GM19238 (cell line): ENCODE measurements at regions not wholly inside any gene's neighbourhood (a gene's known extent, or its start where the extent isn't known, plus 50 kb on each side); places are given as distances from the start of the nearest gene placed in this dataset.
"Not testable (repeated sequence)": the region's sequence is repeated elsewhere in the genome, so short reads cannot be mapped to it uniquely, and the experiment has no call there.

Experiments
- DNase-seq: peaks from one replicate; pipeline ENCODE4 v3.0.0; 2011; ENCODE audit warnings: low spot score; ENCODE audit not compliant: insufficient read length

- DNase-seq = no peak
Measured at GRCh38 chr1:185439727-185440415, 122.8 kb upstream of the IVNS1ABP start.

- no peak for DNase-seq
Measured at GRCh38 chr1:185438936-185439335, 121.9 kb upstream of the IVNS1ABP start.

- DNase-seq = no peak
Measured at GRCh38 chr1:185435696-185436379, 118.8 kb upstream of the IVNS1ABP start.

GRCh38 chr1:185434721-185435120 is 117.7 kb upstream of the IVNS1ABP start:
- DNase-seq = no peak

GRCh38 chr1:185433667-185434066 is 116.6 kb upstream of the IVNS1ABP start:
- no peak for DNase-seq

- DNase-seq = no peak
Measured at GRCh38 chr1:185432948-185433347, 115.9 kb upstream of the IVNS1ABP start.

- no peak for DNase-seq
Measured at GRCh38 chr1:185431612-185432011, 114.6 kb upstream of the IVNS1ABP start.

GRCh38 chr1:185429668-185430067 is 112.6 kb upstream of the IVNS1ABP start:
- not testable (repeated sequence) for DNase-seq

- DNase-seq = no peak
Measured at GRCh38 chr1:185427776-185428175, 110.7 kb upstream of the IVNS1ABP start.

- DNase-seq = no peak
Measured at GRCh38 chr1:185427264-185427663, 110.2 kb upstream of the IVNS1ABP start.

GRCh38 chr1:185426848-185427247 is 109.8 kb upstream of the IVNS1ABP start:
- DNase-seq = no peak

GRCh38 chr1:185425163-185425562 is 108.1 kb upstream of the IVNS1ABP start:
- DNase-seq = no peak

GRCh38 chr1:185421485-185422107 is 104.6 kb upstream of the IVNS1ABP start:
- no peak for DNase-seq

GRCh38 chr1:185420588-185421081 is 103.6 kb upstream of the IVNS1ABP start:
- no peak for DNase-seq

- DNase-seq = no peak
Measured at GRCh38 chr1:185419718-185420117, 102.7 kb upstream of the IVNS1ABP start.

GRCh38 chr1:185418472-185418871 is 101.4 kb upstream of the IVNS1ABP start:
- no peak for DNase-seq

- DNase-seq = no peak
Measured at GRCh38 chr1:185412385-185413087, 95.5 kb upstream of the IVNS1ABP start.

GRCh38 chr1:185409763-185410528 is 92.9 kb upstream of the IVNS1ABP start:
- no peak for DNase-seq

- no peak for DNase-seq
Measured at GRCh38 chr1:185409345-185409744, 92.3 kb upstream of the IVNS1ABP start.

GRCh38 chr1:185408700-185409270 is 91.7 kb upstream of the IVNS1ABP start:
- no peak for DNase-seq

- no peak for DNase-seq
Measured at GRCh38 chr1:185406691-185407009, 89.6 kb upstream of the IVNS1ABP start.
